Kasumi-1 (cell line): ENCODE measurements at regions not wholly inside any gene's neighbourhood (a gene's known extent, or its start where the extent isn't known, plus 50 kb on each side); places are given as distances from the start of the nearest gene placed in this dataset.
A peak's percentile ranks its signal among the peaks of the same experiment; 100 is the strongest.

Experiments used
- DNase-seq, 2 experiments: peaks; one replicate each; lab custom pipeline; 2025; lab: John Stamatoyannopoulos, UW

GRCh38 chr1:11373895-11374747 is 101.1 kb downstream of the UBIAD1 start:
- DNase-seq, result no peak

GRCh38 chr1:11374748-11375110 is 101.7 kb downstream of the UBIAD1 start:
- DNase-seq, result no peak

GRCh38 chr1:11377001-11377583 is 101.9 kb upstream of the DISP3 start:
- no peak for DNase-seq

- DNase-seq, result no peak
These were observed 101.0 kb upstream of the DISP3 start for GRCh38 chr1:11377954-11378353.

GRCh38 chr1:11379851-11380250 is 99.1 kb upstream of the DISP3 start:
- no peak for DNase-seq

GRCh38 chr1:11380500-11380899 is 98.5 kb upstream of the DISP3 start:
- DNase-seq, result no peak

GRCh38 chr1:11383553-11384169 is 95.3 kb upstream of the DISP3 start:
- DNase-seq, result peak; percentile 46 to 70

- peak; percentile 32 to 38 for DNase-seq
These were observed 94.8 kb upstream of the DISP3 start for GRCh38 chr1:11384170-11384554.

GRCh38 chr1:11387829-11388228 is 91.1 kb upstream of the DISP3 start:
- no peak for DNase-seq

- no peak for DNase-seq
These were observed 90.3 kb upstream of the DISP3 start for GRCh38 chr1:11388617-11389016.

- no peak for DNase-seq
These were observed 87.6 kb upstream of the DISP3 start for GRCh38 chr1:11391327-11391726.

- DNase-seq, result no peak
These were observed 87.1 kb upstream of the DISP3 start for GRCh38 chr1:11391886-11392285.

GRCh38 chr1:11394592-11395245 is 84.2 kb upstream of the DISP3 start:
- no peak for DNase-seq

- DNase-seq, result no peak
These were observed 83.3 kb upstream of the DISP3 start for GRCh38 chr1:11395616-11396015.

GRCh38 chr1:11397151-11397901 is 81.6 kb upstream of the DISP3 start:
- no peak for DNase-seq

GRCh38 chr1:11399250-11399649 is 79.7 kb upstream of the DISP3 start:
- DNase-seq, result no peak

- no peak for DNase-seq
These were observed 78.8 kb upstream of the DISP3 start for GRCh38 chr1:11400155-11400554.

GRCh38 chr1:11400567-11400966 is 78.4 kb upstream of the DISP3 start:
- DNase-seq, result no peak

GRCh38 chr1:11406845-11407244 is 72.1 kb upstream of the DISP3 start:
- no peak for DNase-seq

- no peak for DNase-seq
These were observed 71.5 kb upstream of the DISP3 start for GRCh38 chr1:11407301-11407994.

- no peak for DNase-seq
These were observed 66.8 kb upstream of the DISP3 start for GRCh38 chr1:11412141-11412540.
